ENCODE measurements at regions not wholly inside any gene's neighbourhood (a gene's known extent, or its start where the extent isn't known, plus 50 kb on each side); places are given as distances from the start of the nearest gene placed in this dataset.

- in situ Hi-C loops (cut with MboI; ENCODE audit: low sequenced_read_pairs) (no loop called here), intact Hi-C loops (cut with micrococcal nuclease) (no loop called here), dilution Hi-C loops (cut with HindIII; ENCODE audit: low sequenced_read_pairs, unreplicated experiment) (no loop called here)
- H3K18ac ChIP-seq (ENCODE audit: low read depth, low read length), result no peak overlapping the region
- H3K27me3 ChIP-seq (ENCODE audit: control insufficient read depth, insufficient read depth, low read length), result peaks cover 43% of the 10 kb centered on the region; the same call in 1 of the 2 replicates
- no peak overlapping the region for H3K27ac ChIP-seq (ENCODE audit: insufficient read depth, low read length)
- TF ChIP-seq ELK1 (IDR thresholded peaks at IDR 0.05; ENCODE audit: borderline replicate concordance, low read depth, low read length), result no peak
- no peak for TF ChIP-seq MXI1 (IDR thresholded peaks at IDR 0.05; ENCODE audit: borderline replicate concordance, low read depth, low read length)
- TF ChIP-seq, protein P1, sequence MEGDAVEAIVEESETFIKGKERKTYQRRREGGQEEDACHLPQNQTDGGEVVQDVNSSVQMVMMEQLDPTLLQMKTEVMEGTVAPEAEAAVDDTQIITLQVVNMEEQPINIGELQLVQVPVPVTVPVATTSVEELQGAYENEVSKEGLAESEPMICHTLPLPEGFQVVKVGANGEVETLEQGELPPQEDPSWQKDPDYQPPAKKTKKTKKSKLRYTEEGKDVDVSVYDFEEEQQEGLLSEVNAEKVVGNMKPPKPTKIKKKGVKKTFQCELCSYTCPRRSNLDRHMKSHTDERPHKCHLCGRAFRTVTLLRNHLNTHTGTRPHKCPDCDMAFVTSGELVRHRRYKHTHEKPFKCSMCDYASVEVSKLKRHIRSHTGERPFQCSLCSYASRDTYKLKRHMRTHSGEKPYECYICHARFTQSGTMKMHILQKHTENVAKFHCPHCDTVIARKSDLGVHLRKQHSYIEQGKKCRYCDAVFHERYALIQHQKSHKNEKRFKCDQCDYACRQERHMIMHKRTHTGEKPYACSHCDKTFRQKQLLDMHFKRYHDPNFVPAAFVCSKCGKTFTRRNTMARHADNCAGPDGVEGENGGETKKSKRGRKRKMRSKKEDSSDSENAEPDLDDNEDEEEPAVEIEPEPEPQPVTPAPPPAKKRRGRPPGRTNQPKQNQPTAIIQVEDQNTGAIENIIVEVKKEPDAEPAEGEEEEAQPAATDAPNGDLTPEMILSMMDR (conservative IDR thresholded peaks at IDR 0.05; ENCODE audit: low read depth, low read length), result no peak
- TF ChIP-seq SMC3 (IDR thresholded peaks at IDR 0.05; ENCODE audit: low read depth, low read length), result no peak
- TF ChIP-seq FOS (IDR thresholded peaks at IDR 0.05; ENCODE audit: low read depth, low read length), result no peak
- no peak for TF ChIP-seq RAD21 (IDR thresholded peaks at IDR 0.05; ENCODE audit: low read length)
- no peak for TF ChIP-seq CHD1 (IDR thresholded peaks at IDR 0.05; ENCODE audit: low read depth, low read length)
- TF ChIP-seq MAFK (IDR thresholded peaks at IDR 0.05; ENCODE audit: low read depth, low read length), result no peak
- no peak for TF ChIP-seq NFE2L2 (IDR thresholded peaks at IDR 0.05; ENCODE audit: low read depth, low read length)
- TF ChIP-seq RFX5 (IDR thresholded peaks at IDR 0.05; ENCODE audit: low read depth, low read length), result no peak
- TF ChIP-seq, protein P2, sequence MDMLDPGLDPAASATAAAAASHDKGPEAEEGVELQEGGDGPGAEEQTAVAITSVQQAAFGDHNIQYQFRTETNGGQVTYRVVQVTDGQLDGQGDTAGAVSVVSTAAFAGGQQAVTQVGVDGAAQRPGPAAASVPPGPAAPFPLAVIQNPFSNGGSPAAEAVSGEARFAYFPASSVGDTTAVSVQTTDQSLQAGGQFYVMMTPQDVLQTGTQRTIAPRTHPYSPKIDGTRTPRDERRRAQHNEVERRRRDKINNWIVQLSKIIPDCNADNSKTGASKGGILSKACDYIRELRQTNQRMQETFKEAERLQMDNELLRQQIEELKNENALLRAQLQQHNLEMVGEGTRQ (IDR thresholded peaks at IDR 0.05; ENCODE audit: low read depth, low read length), result no peak
- H4K20me1 ChIP-seq (ENCODE audit: insufficient read depth, low read length), result no peaks in the 10 kb centered on the region
- H3K36me3 ChIP-seq (ENCODE audit: control insufficient read depth, insufficient read depth, low read length), result no peaks in the 10 kb centered on the region
- H3K4me2 ChIP-seq (ENCODE audit: low read depth, low read length), result no peak overlapping the region
- no peak overlapping the region for H4K8ac ChIP-seq (ENCODE audit: low read depth in 2 of 2, low read length in 2 of 2)
- H3K4ac ChIP-seq (ENCODE audit: low read depth, low read length), result no peak overlapping the region
- no peak overlapping the region for H3K56ac ChIP-seq (ENCODE audit: extremely low read depth, insufficient read depth, low read length)
- H3K23ac ChIP-seq (ENCODE audit: low read depth, low read length), result no peak overlapping the region
- CTCF ChIA-PET, result no interaction called here
- H3K14ac ChIP-seq (replicated peaks; ENCODE audit: low read depth, low read length), result no peak overlapping the region
- DNase-seq, result no peak
- no peak overlapping the region for H3K4me3 ChIP-seq (ENCODE audit: insufficient read depth, low read depth, low read length)
- POLR2A ChIA-PET (ENCODE audit: unreplicated experiment), result no interaction called here
- H4K91ac ChIP-seq (ENCODE audit: insufficient read depth, low read depth, low read length), result no peak overlapping the region
- peaks cover 2% of the 10 kb centered on the region; the same call in 1 of the 2 replicates for H3K4me1 ChIP-seq (ENCODE audit: control insufficient read depth, insufficient read depth, low read length)
- H2BK120ac ChIP-seq (ENCODE audit: low read depth, low read length), result no peak overlapping the region
- H2AK5ac ChIP-seq (ENCODE audit: low read depth, low read length), result no peak overlapping the region
- no peak overlapping the region for H2AFZ ChIP-seq (replicated peaks; ENCODE audit: low read length, poor library complexity)
- no peak overlapping the region for H2BK20ac ChIP-seq (ENCODE audit: low read depth, low read length)
- H2BK5ac ChIP-seq (ENCODE audit: low read depth, low read length, poor library complexity, severe bottlenecking), result no peak overlapping the region
- H2BK15ac ChIP-seq (ENCODE audit: low read depth, low read length), result no peak overlapping the region
- H3K9me3 ChIP-seq (ENCODE audit: control insufficient read depth, insufficient read depth, low read length), result no peaks in the 10 kb centered on the region
- no TSS peak for BruUV-seq (replicated peaks)
- no peak overlapping the region for H2AK9ac ChIP-seq (replicated peaks; ENCODE audit: low read depth, low read length, poor library complexity)
- H3K79me1 ChIP-seq (ENCODE audit: low read depth in 1 of 2, low read length in 2 of 2), result no peaks in the 10 kb centered on the region
- ATAC-seq (ENCODE audit: low read depth), result no peak
- H3K9ac ChIP-seq (ENCODE audit: low read depth, low read length), result no peak overlapping the region
- H3K9me1 ChIP-seq (ENCODE audit: insufficient read depth, low read length), result no peaks in the 10 kb centered on the region
- WGBS, 2 experiments (ENCODE audit: extremely low coverage in 2 of 2, insufficient read length in 1 of 2), result 86% methylated on average over 1 of the region's 6 CpGs; no CpG with 5 or more reads in 1 of the 2 experiments
- H4K5ac ChIP-seq (ENCODE audit: low read depth, low read length), result no peak overlapping the region
Measured at GRCh38 chr15:70262591-70263274, 165.0 kb upstream of the TLE3 start.
